ENCODE measurements at regions not wholly inside any gene's neighbourhood (a gene's known extent, or its start where the extent isn't known, plus 50 kb on each side); places are given as distances from the start of the nearest gene placed in this dataset.

- H2AFZ ChIP-seq (ENCODE audit: low read length), result no peak overlapping the region
- no peak for TF ChIP-seq NAIF1 (CRISPR knock-in tag; IDR thresholded peaks at IDR 0.05; ENCODE audit: borderline replicate concordance)
- no peak for TF ChIP-seq SNAI1 (CRISPR knock-in tag; IDR thresholded peaks at IDR 0.05; ENCODE audit: borderline replicate concordance)
- TF ChIP-seq RBFOX2 (IDR thresholded peaks at IDR 0.05; ENCODE audit: low read depth, low read length), result no peak
- POLR2A ChIA-PET, result no interaction called here
- H3K27ac ChIP-seq (ENCODE audit: extremely low read length, insufficient read depth, low read length), result no peak overlapping the region
- no peaks in the 10 kb centered on the region for H3K27me3 ChIP-seq (ENCODE audit: control insufficient read depth in 1 of 2, insufficient read depth in 2 of 2, low read length in 2 of 2)
- no peak for DNase-seq (ENCODE audit: low spot score)
- no peak overlapping the region for H3K4me3 ChIP-seq (replicated peaks in 1 of 3; ENCODE audit: insufficient read depth in 1 of 3, low read depth in 2 of 3, low read length in 3 of 3)
- intact Hi-C loops (cut with micrococcal nuclease; ENCODE audit: unreplicated experiment) (no loop called here), in situ Hi-C loops (cut with HindIII; ENCODE audit: extremely low pct_ligation_motif_present, low pct_unique_long_range_greater_than_20kb) (no loop called here)
- no peaks in the 10 kb centered on the region for H3K4me1 ChIP-seq (ENCODE audit: insufficient read depth, low read length)
- ATAC-seq, result no peak
- 0% methylated on average over 1 of the region's 1 CpG for WGBS (ENCODE audit: low lambda C conversion rate)
- H4K20me1 ChIP-seq (ENCODE audit: insufficient read depth, low read length), result no peaks in the 10 kb centered on the region
- no peaks in the 10 kb centered on the region for H3K36me3 ChIP-seq (replicated peaks in 1 of 2; ENCODE audit: control insufficient read depth in 1 of 2, insufficient read depth in 2 of 2, low read length in 2 of 2)
- FAIRE-seq, result no peak
- CTCF ChIA-PET (ENCODE audit: low intra/inter-chr PET ratio, low total read pairs), result no interaction called here
- no peak overlapping the region for H3K9ac ChIP-seq (ENCODE audit: insufficient read depth, low read depth, low read length)
- no TSS peak for BruUV-seq (replicated peaks)
- H3K79me2 ChIP-seq (ENCODE audit: insufficient read depth, low read length), result no peaks in the 10 kb centered on the region
- no peak overlapping the region for H3K4me2 ChIP-seq (ENCODE audit: low read depth, low read length)
- no peaks in the 10 kb centered on the region for H3K9me3 ChIP-seq (ENCODE audit: low read length)
Measured at GRCh38 chr11:92439133-92439532, 214.5 kb downstream of the FAT3 start.

GRCh38 chr11:92440701-92441442, 216.3 kb downstream of the FAT3 start:
- H3K27ac ChIP-seq (ENCODE audit: extremely low read length, insufficient read depth, low read length), result no peak overlapping the region
- no peaks in the 10 kb centered on the region for H3K79me2 ChIP-seq (ENCODE audit: insufficient read depth, low read length)
- no peak overlapping the region for H2AFZ ChIP-seq (ENCODE audit: low read length)
- DNase-seq (ENCODE audit: low spot score) (no peak), FAIRE-seq (no peak), ATAC-seq (no peak)
- no peaks in the 10 kb centered on the region for H3K9me3 ChIP-seq (ENCODE audit: low read length)
- no TSS peak for BruUV-seq (replicated peaks)
- ChIA-PET CTCF (ENCODE audit: low intra/inter-chr PET ratio, low total read pairs) (no interaction called here), POLR2A (no interaction called here)
- H3K36me3 ChIP-seq (replicated peaks in 1 of 2; ENCODE audit: control insufficient read depth in 1 of 2, insufficient read depth in 2 of 2, low read length in 2 of 2), result no peaks in the 10 kb centered on the region
- intact Hi-C loops (cut with micrococcal nuclease; ENCODE audit: unreplicated experiment) (no loop called here), in situ Hi-C loops (cut with HindIII; ENCODE audit: extremely low pct_ligation_motif_present, low pct_unique_long_range_greater_than_20kb) (no loop called here)
- H3K4me1 ChIP-seq (ENCODE audit: insufficient read depth, low read length), result no peaks in the 10 kb centered on the region
- no peaks in the 10 kb centered on the region for H4K20me1 ChIP-seq (ENCODE audit: insufficient read depth, low read length)
- no peak overlapping the region for H3K9ac ChIP-seq (ENCODE audit: insufficient read depth, low read depth, low read length)
- H3K27me3 ChIP-seq (ENCODE audit: control insufficient read depth in 1 of 2, insufficient read depth in 2 of 2, low read length in 2 of 2), result no peaks in the 10 kb centered on the region
- H3K4me2 ChIP-seq (ENCODE audit: low read depth, low read length), result no peak overlapping the region
- H3K4me3 ChIP-seq (replicated peaks in 1 of 3; ENCODE audit: insufficient read depth in 1 of 3, low read depth in 2 of 3, low read length in 3 of 3), result no peak overlapping the region
- WGBS (ENCODE audit: low lambda C conversion rate), result 4% methylated on average over 4 of the region's 4 CpGs
- no peak for TF ChIP-seq NR0B2 (CRISPR knock-in tag; IDR thresholded peaks at IDR 0.05)
- TF ChIP-seq ZSCAN9 (CRISPR knock-in tag; IDR thresholded peaks at IDR 0.05; ENCODE audit: borderline replicate concordance), result no peak
- no peak for TF ChIP-seq SOX6 (IDR thresholded peaks at IDR 0.05)
- no peak for TF ChIP-seq SOX6 (CRISPR knock-in tag; IDR thresholded peaks at IDR 0.05)
- no peak for TF ChIP-seq PAWR (CRISPR knock-in tag; IDR thresholded peaks at IDR 0.05; ENCODE audit: borderline replicate concordance)
- no peak for TF ChIP-seq GZF1 (CRISPR knock-in tag; IDR thresholded peaks at IDR 0.05)
- no peak for TF ChIP-seq ZNF138 (CRISPR knock-in tag; IDR thresholded peaks at IDR 0.05; ENCODE audit: low read depth)
- no peak for TF ChIP-seq CSRNP2 (CRISPR knock-in tag; conservative IDR thresholded peaks at IDR 0.05; ENCODE audit: low read depth)
- no peak for TF ChIP-seq USF2 (IDR thresholded peaks at IDR 0.05; ENCODE audit: low read depth, low read length)
- no peak for TF ChIP-seq USF2 (CRISPR knock-in tag; IDR thresholded peaks at IDR 0.05; ENCODE audit: borderline replicate concordance)
- TF ChIP-seq HDAC1 (CRISPR knock-in tag; IDR thresholded peaks at IDR 0.05), result no peak
- TF ChIP-seq KLF9 (CRISPR knock-in tag; IDR thresholded peaks at IDR 0.05; ENCODE audit: low read depth), result no peak
- no peak for TF ChIP-seq ZNF446 (CRISPR knock-in tag; IDR thresholded peaks at IDR 0.05)
